ENCODE measurements at regions not wholly inside any gene's neighbourhood (a gene's known extent, or its start where the extent isn't known, plus 50 kb on each side); places are given as distances from the start of the nearest gene placed in this dataset.

GRCh38 chr2:133717497-133717896 is 149.2 kb upstream of the NCKAP5 start:
- TF ChIP-seq, protein P1, sequence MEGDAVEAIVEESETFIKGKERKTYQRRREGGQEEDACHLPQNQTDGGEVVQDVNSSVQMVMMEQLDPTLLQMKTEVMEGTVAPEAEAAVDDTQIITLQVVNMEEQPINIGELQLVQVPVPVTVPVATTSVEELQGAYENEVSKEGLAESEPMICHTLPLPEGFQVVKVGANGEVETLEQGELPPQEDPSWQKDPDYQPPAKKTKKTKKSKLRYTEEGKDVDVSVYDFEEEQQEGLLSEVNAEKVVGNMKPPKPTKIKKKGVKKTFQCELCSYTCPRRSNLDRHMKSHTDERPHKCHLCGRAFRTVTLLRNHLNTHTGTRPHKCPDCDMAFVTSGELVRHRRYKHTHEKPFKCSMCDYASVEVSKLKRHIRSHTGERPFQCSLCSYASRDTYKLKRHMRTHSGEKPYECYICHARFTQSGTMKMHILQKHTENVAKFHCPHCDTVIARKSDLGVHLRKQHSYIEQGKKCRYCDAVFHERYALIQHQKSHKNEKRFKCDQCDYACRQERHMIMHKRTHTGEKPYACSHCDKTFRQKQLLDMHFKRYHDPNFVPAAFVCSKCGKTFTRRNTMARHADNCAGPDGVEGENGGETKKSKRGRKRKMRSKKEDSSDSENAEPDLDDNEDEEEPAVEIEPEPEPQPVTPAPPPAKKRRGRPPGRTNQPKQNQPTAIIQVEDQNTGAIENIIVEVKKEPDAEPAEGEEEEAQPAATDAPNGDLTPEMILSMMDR (IDR thresholded peaks at IDR 0.05; ENCODE audit: low read depth, low read length): no peak
- no peak for TF ChIP-seq EZH2phosphoT487 (IDR thresholded peaks at IDR 0.05; ENCODE audit: low read depth)

Data from OCI-LY3 (cell line).